C4-2B (cell line): ENCODE measurements at regions not wholly inside any gene's neighbourhood (a gene's known extent, or its start where the extent isn't known, plus 50 kb on each side); places are given as distances from the start of the nearest gene placed in this dataset.

ENCODE experiments used
- ZFX ChIP-seq: fragments of 450-650 bp; IDR thresholded peaks from 2 replicates; pipeline ENCODE4 v1.6.1; 2017
- TF ChIP-seq, protein P1 (sequence below): fragments of 450-650 bp; conservative IDR thresholded peaks from 2 replicates; pipeline ENCODE4 v1.5.1; 2017; ENCODE audit warnings: mild to moderate bottlenecking

DNA sequence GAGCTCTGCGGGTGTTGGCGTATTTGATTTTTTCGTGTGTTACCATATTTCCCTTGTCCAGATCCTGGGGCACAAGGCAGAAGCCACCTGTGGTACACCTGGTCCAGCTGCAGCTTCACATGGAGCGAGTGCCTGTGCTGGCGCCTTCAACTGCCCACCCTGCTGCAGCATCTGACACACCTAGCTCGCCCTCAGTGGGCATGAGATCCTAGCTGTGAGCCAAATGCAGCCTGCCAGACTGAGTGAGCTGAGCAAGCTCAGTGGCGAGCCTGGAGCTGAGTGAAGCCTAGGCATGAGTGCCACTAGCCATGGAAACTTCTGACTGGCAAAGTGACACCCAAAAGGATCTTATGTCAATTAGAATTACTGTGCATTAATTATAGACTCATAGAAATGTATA is 1226.8 kb upstream of the FLRT2 start:
- TF ChIP-seq, protein P1, sequence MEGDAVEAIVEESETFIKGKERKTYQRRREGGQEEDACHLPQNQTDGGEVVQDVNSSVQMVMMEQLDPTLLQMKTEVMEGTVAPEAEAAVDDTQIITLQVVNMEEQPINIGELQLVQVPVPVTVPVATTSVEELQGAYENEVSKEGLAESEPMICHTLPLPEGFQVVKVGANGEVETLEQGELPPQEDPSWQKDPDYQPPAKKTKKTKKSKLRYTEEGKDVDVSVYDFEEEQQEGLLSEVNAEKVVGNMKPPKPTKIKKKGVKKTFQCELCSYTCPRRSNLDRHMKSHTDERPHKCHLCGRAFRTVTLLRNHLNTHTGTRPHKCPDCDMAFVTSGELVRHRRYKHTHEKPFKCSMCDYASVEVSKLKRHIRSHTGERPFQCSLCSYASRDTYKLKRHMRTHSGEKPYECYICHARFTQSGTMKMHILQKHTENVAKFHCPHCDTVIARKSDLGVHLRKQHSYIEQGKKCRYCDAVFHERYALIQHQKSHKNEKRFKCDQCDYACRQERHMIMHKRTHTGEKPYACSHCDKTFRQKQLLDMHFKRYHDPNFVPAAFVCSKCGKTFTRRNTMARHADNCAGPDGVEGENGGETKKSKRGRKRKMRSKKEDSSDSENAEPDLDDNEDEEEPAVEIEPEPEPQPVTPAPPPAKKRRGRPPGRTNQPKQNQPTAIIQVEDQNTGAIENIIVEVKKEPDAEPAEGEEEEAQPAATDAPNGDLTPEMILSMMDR: no peak
- TF ChIP-seq ZFX: no peak
